ENCODE measurements at regions not wholly inside any gene's neighbourhood (a gene's known extent, or its start where the extent isn't known, plus 50 kb on each side); places are given as distances from the start of the nearest gene placed in this dataset.

DNA sequence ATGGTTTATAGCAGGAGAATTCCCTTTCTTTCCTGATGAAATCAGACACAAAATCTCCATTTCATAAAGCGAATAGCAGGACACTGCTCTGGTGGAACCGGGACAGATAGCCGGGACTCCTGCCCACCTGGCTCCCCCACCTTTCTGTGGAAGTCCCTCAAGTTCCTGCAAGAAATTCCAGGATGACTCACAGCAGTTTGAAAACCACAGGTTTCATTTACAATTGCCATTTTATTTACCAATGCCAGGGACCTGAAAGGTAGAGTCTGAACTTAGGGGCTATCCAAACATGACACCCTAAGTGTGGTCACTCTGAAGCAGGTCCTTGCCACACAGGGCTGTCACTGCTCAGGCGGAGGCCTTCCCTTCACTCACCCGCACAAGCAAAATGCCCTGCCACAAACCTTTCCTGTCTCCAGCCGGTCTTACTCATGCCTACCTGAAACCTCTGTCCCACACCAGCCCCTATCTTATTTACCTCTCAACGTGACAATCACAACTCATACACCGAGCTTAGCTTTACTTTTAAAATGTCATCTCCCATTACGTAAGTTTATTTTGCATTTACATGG lies 63.3 kb upstream of the TAF1L start:
- DNase-seq (ENCODE audit: low spot score) (peak; percentile 58), FAIRE-seq (no peak)

DNA sequence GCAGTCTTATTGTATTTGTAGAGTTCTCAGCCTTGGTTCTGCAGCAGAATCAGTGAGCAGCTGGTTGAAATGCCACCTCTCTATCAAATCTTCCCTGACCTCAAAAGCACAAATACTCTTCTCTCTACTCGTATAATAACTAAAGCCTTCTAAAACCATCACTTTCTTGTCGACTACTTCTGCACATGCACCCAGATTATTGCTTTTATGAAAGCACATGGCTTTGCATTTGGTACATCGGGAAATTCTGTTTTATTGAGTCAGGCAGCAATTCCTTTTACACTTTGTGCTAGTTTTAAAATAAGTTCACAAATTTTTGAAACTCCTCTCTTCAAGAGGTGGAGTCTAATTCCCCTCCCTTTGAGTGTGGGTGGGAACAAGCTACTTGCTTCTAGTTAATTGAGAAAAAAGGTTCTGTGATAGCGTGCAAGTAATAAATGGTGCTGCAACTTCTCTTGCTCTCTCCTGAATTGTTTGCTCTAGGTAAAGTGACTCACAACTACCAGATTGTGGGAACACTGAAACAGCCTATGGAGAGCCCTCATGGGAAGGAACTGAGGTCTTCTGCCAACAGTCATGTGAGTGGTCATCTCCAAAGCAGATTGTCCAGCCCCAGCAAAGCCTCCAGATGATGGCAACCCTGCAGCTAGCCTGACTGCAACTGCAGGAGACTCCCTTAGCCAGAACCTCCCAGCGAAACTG lies 66.0 kb upstream of the TAF1L start:
- DNase-seq (ENCODE audit: low spot score) (no peak), FAIRE-seq (no peak)

DNA sequence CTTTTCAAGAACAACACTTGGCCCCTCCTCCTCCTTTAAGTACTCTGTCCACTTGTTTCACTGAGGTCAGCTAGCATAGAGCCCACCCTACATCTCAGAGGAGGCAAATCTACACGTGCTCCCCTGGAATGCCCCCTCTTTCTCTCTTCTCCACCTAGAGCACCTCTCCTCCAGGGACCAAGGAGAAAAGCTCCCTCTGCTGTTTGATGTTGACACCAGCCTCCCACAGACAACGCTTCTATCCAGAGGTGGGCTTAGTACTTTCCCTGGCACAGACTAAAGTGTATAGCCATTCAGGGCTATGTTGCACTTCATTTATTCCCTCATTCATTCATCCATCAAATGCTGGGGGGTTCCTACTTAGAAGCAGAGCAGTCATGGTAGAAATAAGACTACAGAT lies 68.2 kb upstream of the TAF1L start:
- DNase-seq (ENCODE audit: low spot score): no peak
- FAIRE-seq: no peak

DNA sequence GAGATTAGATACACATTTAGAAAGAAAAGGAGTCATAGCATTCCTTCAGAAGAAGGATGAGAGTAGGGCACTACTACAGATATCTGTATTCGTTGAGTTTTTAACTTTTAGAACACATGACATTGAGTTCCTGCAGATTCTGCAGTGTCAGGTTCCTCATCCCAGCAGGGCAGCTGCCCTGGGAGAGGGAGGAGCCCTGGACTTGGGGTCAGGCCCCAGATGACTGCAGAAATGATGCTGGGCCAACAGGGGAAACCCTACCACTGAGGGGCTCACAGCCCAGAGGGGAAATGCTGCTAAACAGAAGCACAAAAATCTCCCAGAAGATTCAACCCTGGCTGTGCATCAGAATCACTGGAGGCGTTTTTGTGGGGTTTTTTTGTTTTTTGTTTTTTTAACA lies 68.9 kb upstream of the TAF1L start:
- DNase-seq (ENCODE audit: low spot score) (no peak), FAIRE-seq (no peak)

DNA sequence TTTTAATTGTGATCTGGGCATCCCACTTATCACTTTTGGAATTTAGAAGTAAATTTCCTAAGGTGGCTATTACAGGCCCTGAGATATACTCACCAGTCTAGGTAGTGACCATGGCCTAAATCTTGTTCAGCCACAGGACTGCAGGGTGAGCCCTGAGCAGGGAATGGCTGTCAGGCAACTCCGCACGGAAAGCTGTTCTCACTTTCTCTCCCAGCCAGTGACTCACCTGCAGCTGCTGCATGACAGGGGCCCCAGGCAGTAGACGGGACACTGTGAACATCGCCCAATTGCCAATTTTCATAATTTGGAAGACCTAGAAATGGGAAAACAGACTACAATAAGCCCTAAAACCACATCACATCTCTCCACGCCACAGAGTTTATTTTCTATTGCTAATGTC lies 69.6 kb upstream of the TAF1L start:
- DNase-seq (ENCODE audit: low spot score): peak; percentile 76

DNA sequence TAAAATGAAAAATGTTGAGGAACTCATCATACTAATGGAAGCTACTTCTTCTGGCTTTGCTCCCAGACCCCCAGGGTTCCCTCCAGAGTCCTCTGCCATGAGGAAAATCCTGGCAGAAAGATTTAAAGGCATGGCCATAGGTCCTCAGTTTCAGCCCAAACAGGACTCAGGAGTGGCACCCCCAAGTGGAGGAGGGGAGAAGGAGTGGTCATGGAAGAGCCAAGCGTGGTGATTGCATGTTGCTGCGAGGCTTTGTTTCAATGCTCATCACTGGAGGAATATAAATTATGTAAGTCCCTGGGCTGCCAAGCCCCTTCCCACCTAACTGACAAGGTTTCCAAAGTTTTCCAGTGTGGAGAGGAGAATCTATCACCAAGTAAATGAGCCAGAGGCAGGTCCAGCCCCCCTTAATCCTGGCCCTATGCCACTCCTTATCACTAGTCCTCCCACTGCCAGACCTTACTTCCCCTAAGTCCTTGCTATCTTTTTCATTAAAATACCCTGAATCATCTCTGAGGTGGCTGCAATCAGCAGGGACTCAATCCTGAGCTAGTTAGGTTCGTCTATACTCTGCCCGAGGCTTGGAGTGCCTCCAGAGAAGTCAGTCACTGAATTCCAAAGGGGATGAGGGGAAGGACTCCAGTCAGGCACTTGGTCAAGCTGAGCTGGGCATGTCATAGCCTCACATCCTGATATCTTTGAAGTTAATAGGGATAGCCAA lies 70.7 kb upstream of the TAF1L start:
- DNase-seq (ENCODE audit: low spot score) (no peak), FAIRE-seq (no peak)

More for the DNA sequence above, 69.6 kb upstream of the TAF1L start:
- peak; percentile 68 for FAIRE-seq

DNA sequence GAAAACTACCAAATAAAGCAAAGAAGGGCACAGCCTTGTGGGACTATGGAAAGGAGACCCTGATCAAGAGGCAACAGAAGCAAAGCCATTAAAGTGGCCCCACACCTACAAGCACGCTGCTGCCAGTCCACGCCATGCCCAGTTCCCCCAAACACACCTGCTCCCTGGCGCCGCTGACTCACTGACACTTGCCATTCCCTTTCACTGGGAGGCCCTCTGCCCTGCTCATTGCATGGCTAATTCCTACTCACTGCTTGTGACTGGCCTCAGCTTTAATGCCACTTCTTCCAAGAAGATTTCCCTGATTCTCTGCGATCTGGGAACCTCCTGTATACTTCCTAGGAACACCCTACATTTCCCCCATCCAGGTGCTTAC lies 71.2 kb upstream of the TAF1L start:
- FAIRE-seq: no peak
- DNase-seq (ENCODE audit: low spot score): no peak

DNA sequence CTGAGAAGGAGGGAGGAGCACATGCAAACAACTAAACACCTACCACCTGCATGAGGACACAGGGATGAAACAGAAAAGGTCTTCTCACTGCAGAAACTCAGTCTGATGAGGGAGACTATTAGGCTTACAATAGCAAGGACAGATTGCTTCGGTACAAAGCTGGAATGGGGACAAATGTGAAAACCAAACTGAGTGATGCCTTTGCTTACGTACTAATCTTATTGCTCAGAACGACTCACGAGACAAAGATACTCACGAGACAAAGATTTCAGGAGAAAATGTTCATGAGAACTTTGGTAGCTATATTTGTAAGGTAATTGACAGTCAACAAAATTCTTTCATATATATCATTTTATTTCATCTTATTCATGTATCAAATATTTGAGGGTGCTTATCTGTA lies 71.9 kb upstream of the TAF1L start:
- no peak for FAIRE-seq

DNA sequence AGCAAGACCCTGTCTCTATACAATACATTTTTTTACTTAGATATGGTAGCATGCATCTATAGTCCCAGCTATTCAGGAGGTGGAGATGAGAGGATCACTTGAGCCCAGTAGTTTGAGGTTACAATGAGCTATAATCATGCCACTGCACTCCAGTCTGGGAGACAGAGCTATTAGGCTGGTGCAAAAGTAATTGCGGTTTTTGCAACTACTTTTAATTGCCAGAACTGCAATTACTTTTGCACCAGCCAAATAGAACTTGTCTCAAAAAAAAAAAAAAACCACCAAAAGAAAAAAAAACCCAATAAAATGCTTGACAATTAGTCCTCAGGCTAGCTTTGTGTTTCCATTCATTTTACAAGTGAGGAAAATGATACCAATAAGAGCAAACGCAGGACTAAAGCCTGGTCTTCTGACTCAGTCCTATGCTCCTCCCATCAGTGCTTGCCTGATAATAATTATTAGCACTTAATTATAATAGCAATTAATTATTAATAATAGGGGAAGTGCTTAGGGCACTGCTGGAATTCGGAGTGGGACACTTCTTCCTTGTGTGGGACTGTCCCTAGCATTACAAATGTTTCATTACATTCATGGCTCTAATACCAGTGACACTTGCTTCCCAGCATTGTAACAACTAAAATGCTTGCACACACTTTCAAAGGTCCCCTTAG lies 73.1 kb upstream of the TAF1L start:
- FAIRE-seq (no peak), DNase-seq (ENCODE audit: low spot score) (no peak)

More for the DNA sequence above, 71.9 kb upstream of the TAF1L start:
- DNase-seq (ENCODE audit: low spot score): no peak

DNA sequence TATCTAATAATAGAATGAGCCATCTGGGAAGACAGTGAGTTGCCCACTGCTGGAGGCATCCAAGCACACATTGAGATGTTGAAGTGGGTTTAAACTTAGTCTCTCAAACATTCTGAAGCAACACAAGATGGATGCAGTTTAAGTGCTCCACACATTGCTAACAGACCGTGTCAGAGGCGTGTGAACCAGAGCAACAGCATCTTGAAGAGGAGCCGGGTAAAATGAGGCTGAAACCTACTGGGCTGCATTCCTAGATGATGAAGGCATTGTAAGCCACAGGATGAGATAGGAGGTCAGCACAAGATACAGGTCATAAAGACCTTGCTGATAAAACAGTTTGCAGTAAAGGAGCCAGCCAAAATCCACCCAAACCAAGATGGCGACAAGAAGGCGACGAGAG lies 73.5 kb upstream of the TMEM215 start:
- FAIRE-seq (no peak), DNase-seq (ENCODE audit: low spot score) (no peak)

DNA sequence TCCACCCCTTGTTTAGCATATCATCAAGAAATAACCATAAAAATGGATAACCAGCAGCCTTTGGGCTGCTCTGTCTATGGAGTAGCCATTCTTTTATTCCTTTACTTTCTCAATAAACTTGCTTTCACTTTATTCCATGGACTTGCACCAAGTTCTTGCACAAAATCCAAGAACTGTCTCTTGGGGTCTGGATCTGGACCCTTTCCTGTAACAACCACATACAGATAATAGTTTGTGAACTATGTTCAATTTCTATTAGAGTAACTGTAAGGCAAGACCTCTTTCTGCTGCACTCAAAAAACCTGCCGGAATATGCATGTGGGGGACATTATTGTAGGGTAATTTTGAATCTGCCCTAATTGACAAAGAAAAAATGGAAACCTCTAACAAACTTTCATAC lies 66.9 kb upstream of the TMEM215 start:
- no peak for FAIRE-seq
- DNase-seq (ENCODE audit: low spot score): no peak

DNA sequence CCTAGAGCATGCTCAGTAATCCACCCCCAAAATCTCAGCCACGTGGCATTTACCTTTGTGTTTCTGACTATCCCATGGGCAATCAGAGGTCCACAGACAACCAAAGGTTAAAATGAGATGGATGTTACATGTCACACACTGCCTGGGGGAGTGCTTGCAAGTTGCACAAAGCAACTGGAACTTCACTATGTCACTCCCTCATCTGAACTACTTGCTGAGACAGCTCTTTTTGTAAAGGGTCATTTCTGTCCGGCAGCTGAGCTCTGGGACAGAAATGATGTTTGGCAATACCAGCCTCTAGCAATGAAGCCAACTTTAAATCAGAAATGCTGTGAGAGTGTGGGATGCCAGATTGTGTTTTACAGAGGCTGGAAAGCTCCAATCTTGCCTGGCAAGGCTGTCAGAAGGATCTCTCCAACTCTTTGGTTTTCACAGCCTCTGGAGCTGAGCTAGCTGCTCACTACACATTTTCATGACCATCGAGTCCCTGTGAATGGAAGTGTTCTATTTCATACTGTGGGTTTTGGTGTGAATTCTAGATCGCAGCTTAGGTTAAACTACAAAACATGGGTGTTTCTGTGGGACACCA lies 66.3 kb upstream of the TMEM215 start:
- DNase-seq (ENCODE audit: low spot score) (no peak), FAIRE-seq (no peak)

DNA sequence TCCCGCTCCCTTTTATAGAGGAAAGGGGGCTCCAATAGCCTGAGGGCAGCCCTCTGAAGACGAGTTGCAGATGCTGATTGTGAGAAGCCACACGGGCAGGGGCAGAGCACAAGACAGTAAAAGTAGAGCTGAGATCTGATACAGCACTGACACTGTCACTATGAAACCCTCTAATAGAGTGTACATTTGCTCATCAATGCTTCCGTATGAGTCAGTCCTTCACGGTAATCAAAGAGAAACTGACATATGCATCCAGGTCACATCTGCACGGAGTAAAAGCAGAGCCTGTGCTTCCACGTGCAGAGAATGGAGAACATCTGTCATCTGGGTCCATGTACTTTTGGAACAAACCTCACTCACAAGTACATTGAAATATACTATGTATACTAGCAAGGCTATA lies 60.6 kb upstream of the TMEM215 start:
- no peak for DNase-seq (ENCODE audit: low spot score)
- FAIRE-seq: no peak

DNA sequence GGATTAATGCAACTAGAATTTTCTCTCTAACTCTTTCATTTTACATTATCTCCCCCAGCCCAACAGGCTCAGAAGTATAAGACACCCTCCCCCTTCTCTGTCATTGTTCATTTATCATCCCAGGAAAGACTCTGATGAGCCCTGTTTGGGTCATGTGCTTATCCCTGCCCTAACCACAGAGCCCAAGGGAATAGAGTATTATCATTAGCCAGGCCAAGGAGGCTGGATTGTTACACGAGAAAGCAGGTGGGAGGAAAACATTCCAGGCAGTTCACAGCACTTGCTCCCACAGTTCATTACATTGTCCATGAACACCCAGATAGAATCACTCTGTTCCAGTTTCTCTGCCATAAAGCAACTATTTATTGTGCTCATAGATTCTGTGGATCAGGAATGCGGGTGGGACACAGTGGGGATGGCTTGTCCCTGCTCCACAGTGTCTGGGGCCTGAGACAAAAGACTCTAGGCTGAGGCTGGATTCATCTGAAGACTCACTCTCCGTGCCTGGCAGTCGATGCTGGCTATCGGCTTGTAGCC lies 59.5 kb upstream of the TMEM215 start:
- peak; percentile 32 for DNase-seq (ENCODE audit: low spot score)

DNA sequence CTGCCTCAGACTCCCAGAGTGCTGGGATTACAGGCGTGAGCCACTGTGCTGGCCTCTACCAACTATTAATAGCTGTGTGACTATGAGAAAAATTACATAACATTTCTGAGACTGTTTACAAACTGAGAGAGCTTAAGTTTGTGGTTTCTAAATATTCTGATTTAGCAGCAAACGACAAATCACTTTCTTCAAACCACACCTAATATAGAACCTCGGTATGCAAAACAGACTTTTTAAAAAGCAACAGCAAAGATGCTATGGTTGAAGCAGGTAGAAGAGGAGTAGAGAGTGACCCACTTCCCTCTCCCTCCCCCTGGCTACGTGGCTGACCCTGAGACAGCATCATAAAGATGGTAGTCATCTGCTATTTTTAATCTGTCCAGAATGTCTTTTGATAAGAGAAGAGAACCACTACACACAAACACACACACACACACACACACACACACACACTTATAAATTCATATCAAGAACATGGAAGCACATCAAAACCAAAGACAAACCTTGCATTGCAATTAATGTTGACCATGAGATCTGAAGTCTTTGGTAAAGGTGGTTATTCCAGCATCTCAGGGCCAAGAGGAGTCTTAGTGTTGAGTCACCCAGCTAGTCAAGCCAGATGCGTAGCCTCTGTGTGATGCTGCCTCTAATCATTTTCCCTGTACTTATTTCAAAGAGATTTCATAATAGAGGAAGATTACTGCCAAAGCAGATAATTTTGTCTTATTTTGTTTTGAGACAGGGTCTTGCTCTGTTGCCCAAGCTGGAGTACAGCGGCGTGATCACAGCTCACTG lies 58.1 kb upstream of the TMEM215 start:
- FAIRE-seq (no peak), DNase-seq (ENCODE audit: low spot score) (no peak)

More for the DNA sequence above, 59.5 kb upstream of the TMEM215 start:
- no peak for FAIRE-seq

DNA sequence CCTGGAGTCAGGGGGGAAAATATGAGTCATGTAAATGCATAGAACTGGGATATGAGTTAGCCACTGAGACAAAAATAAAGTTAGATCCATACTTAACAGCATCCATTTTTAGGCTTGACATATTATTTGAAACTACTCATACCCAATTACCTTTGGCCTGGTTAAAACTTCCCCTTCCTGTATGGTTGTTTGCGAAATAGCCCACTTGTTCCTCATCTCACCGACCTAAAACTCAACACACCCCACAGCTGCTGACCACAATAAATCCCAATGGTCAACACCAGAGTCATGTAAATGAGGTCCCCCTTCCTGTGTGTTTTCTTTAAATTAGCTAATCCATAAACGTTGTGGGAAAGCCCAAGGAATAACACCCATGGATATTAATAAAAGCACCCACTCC lies 55.2 kb upstream of the TMEM215 start:
- no peak for FAIRE-seq
- no peak for DNase-seq (ENCODE audit: low spot score)

All from urothelium cell line (cell line).